ENCODE measurements at regions not wholly inside any gene's neighbourhood (a gene's known extent, or its start where the extent isn't known, plus 50 kb on each side); places are given as distances from the start of the nearest gene placed in this dataset.
"Not testable (repeated sequence)": the region's sequence is repeated elsewhere in the genome, so short reads cannot be mapped to it uniquely, and the experiment has no call there.

GRCh38 chr3:5035113-5035512 is 55.9 kb downstream of the BHLHE40 start:
- no peak for DNase-seq (ENCODE audit: low read depth in 2 of 2, low spot score in 1 of 2)

- DNase-seq (ENCODE audit: low read depth in 2 of 2, low spot score in 1 of 2), result no peak
These were observed 56.6 kb downstream of the BHLHE40 start for GRCh38 chr3:5035692-5036391.

- DNase-seq (ENCODE audit: low read depth in 2 of 2, low spot score in 1 of 2), result no peak
These were observed 57.1 kb downstream of the BHLHE40 start for GRCh38 chr3:5036392-5036766.

- DNase-seq (ENCODE audit: low read depth in 2 of 2, low spot score in 1 of 2), result no peak
These were observed 57.6 kb downstream of the BHLHE40 start for GRCh38 chr3:5036858-5037257.

GRCh38 chr3:5039585-5039984 is 60.3 kb downstream of the BHLHE40 start:
- DNase-seq (ENCODE audit: low read depth in 2 of 2, low spot score in 1 of 2), result no peak

GRCh38 chr3:5041315-5041714 is 62.1 kb downstream of the BHLHE40 start:
- DNase-seq (ENCODE audit: low read depth in 2 of 2, low spot score in 1 of 2), result no peak

GRCh38 chr3:5045961-5046360 is 66.7 kb downstream of the BHLHE40 start:
- DNase-seq (ENCODE audit: low read depth in 2 of 2, low spot score in 1 of 2), result no peak

- DNase-seq (ENCODE audit: low read depth in 2 of 2, low spot score in 1 of 2), result no peak
These were observed 68.7 kb downstream of the BHLHE40 start for GRCh38 chr3:5047764-5048419.

GRCh38 chr3:5051772-5052171 is 70.3 kb upstream of the ARL8B start:
- no peak for DNase-seq (ENCODE audit: low read depth in 2 of 2, low spot score in 1 of 2)

GRCh38 chr3:5052247-5052646 is 69.8 kb upstream of the ARL8B start:
- no peak for DNase-seq (ENCODE audit: low read depth in 2 of 2, low spot score in 1 of 2)

- DNase-seq (ENCODE audit: low read depth in 2 of 2, low spot score in 1 of 2), result no peak
These were observed 68.9 kb upstream of the ARL8B start for GRCh38 chr3:5053021-5053831.

GRCh38 chr3:5054098-5054497 is 68.0 kb upstream of the ARL8B start:
- DNase-seq (ENCODE audit: low read depth in 2 of 2, low spot score in 1 of 2), result no peak

- not testable (repeated sequence) for DNase-seq (ENCODE audit: low read depth in 2 of 2, low spot score in 1 of 2)
These were observed 67.5 kb upstream of the ARL8B start for GRCh38 chr3:5054579-5054978.

- DNase-seq (ENCODE audit: low read depth in 2 of 2, low spot score in 1 of 2), result no peak
These were observed 66.6 kb upstream of the ARL8B start for GRCh38 chr3:5055357-5056110.

- DNase-seq (ENCODE audit: low read depth in 2 of 2, low spot score in 1 of 2), result no peak
These were observed 66.0 kb upstream of the ARL8B start for GRCh38 chr3:5056111-5056391.

- DNase-seq (ENCODE audit: low read depth in 2 of 2, low spot score in 1 of 2), result no peak
These were observed 64.8 kb upstream of the ARL8B start for GRCh38 chr3:5057272-5057671.

GRCh38 chr3:5057857-5058324 is 64.2 kb upstream of the ARL8B start:
- peak; percentile 31 to 46 for DNase-seq (ENCODE audit: low read depth in 2 of 2, low spot score in 1 of 2)

GRCh38 chr3:5058471-5058951 is 63.6 kb upstream of the ARL8B start:
- DNase-seq (ENCODE audit: low read depth in 2 of 2, low spot score in 1 of 2), result no peak

- no peak for DNase-seq (ENCODE audit: low read depth in 2 of 2, low spot score in 1 of 2)
These were observed 62.3 kb upstream of the ARL8B start for GRCh38 chr3:5059782-5060181.

GRCh38 chr3:5061218-5061569 is 60.9 kb upstream of the ARL8B start:
- DNase-seq (ENCODE audit: low read depth in 2 of 2, low spot score in 1 of 2), result no peak

- DNase-seq (ENCODE audit: low read depth in 2 of 2, low spot score in 1 of 2), result no peak
These were observed 58.4 kb upstream of the ARL8B start for GRCh38 chr3:5063724-5064123.

All from stimulated activated CD8-positive, alpha-beta memory T cell treated with anti-CD3 and anti-CD28 coated beads, Interleukin-4, amount 100 ng/mL, for 1 hour (primary cell).